ENCODE measurements at regions not wholly inside any gene's neighbourhood (a gene's known extent, or its start where the extent isn't known, plus 50 kb on each side); places are given as distances from the start of the nearest gene placed in this dataset.

- no peak for DNase-seq (ENCODE audit: low read depth in 1 of 2, low spot score in 2 of 2)
- no peak overlapping the region for H3K23ac ChIP-seq (ENCODE audit: insufficient read length)
- no peak overlapping the region for H2BK20ac ChIP-seq (ENCODE audit: low read length)
- no peaks in the 10 kb centered on the region for H3K9me3 ChIP-seq (ENCODE audit: insufficient read depth in 2 of 2, low read depth in 1 of 2, low read length in 1 of 2)
- no peaks in the 10 kb centered on the region for H3K27me3 ChIP-seq (replicated peaks in 1 of 4; ENCODE audit: control insufficient read depth in 3 of 4, extremely low read depth in 1 of 4, insufficient read depth in 3 of 4, low read length in 3 of 4)
- H2BK5ac ChIP-seq (ENCODE audit: low read depth, low read length), result no peak overlapping the region
- H4K8ac ChIP-seq (ENCODE audit: extremely low read depth, insufficient read depth, low read length), result no peak overlapping the region
- no peak overlapping the region for H3K56ac ChIP-seq (replicated peaks; ENCODE audit: insufficient read length, low read depth, low read length)
- no peak overlapping the region for H3K4me3 ChIP-seq (ENCODE audit: extremely low read depth in 1 of 4, insufficient read depth in 2 of 4, low read depth in 3 of 4, low read length in 4 of 4)
- H2BK15ac ChIP-seq (ENCODE audit: low read length), result no peak overlapping the region
- no peak overlapping the region for H4K91ac ChIP-seq (replicated peaks; ENCODE audit: insufficient read length, low read length)
- no peaks in the 10 kb centered on the region for H3K23me2 ChIP-seq (ENCODE audit: low read depth, low read length)
- no peak overlapping the region for H2BK120ac ChIP-seq (replicated peaks; ENCODE audit: low read depth, low read length)
- H2BK12ac ChIP-seq (ENCODE audit: low read depth, low read length), result no peak overlapping the region
- H3K79me2 ChIP-seq (ENCODE audit: control insufficient read depth in 1 of 2, insufficient read depth in 2 of 2, low read length in 2 of 2), result no peaks in the 10 kb centered on the region
- no peak overlapping the region for H4K5ac ChIP-seq (ENCODE audit: insufficient read length, low read depth, low read length)
- H4K20me1 ChIP-seq (replicated peaks in 1 of 2; ENCODE audit: control insufficient read depth in 1 of 2, insufficient read depth in 2 of 2, low read length in 2 of 2), result no peaks in the 10 kb centered on the region
- no peak overlapping the region for H2AK5ac ChIP-seq (ENCODE audit: low read depth, low read length)
- no peak overlapping the region for H2AFZ ChIP-seq (ENCODE audit: low read length)
- H3K14ac ChIP-seq (ENCODE audit: insufficient read length), result no peak overlapping the region
- no peak overlapping the region for H3K9ac ChIP-seq (replicated peaks in 1 of 4; ENCODE audit: extremely low read depth in 1 of 4, low read depth in 3 of 4, low read length in 3 of 4)
- H3K36me3 ChIP-seq (ENCODE audit: control insufficient read depth in 2 of 4, insufficient read depth in 4 of 4, low read length in 3 of 4), result no peaks in the 10 kb centered on the region
- no peak overlapping the region for H3K18ac ChIP-seq (ENCODE audit: extremely low read depth, low read length)
- H3K27ac ChIP-seq (ENCODE audit: low read depth, low read length), result no peak overlapping the region
- ChIA-PET CTCF (ENCODE audit: partially characterized antibody) (no interaction called here), POLR2A (ENCODE audit: partially characterized antibody) (no interaction called here)
- WGBS, 2 experiments (ENCODE audit: extremely low coverage in 1 of 2, insufficient coverage in 1 of 2, insufficient read length in 1 of 2, insufficient replicate concordance in 2 of 2, low coverage in 1 of 2, low lambda C conversion rate in 2 of 2, missing lambda C conversion rate in 1 of 2), result 83% methylated on average over 1 of the region's 1 CpG; no CpG with 5 or more reads in 1 of the 2 experiments
- H3K4me2 ChIP-seq (ENCODE audit: insufficient read depth in 1 of 2, low read depth in 2 of 2, low read length in 2 of 2), result no peak overlapping the region
- H3K79me1 ChIP-seq (ENCODE audit: low read depth, low read length), result no peaks in the 10 kb centered on the region
- H3K4ac ChIP-seq (replicated peaks; ENCODE audit: insufficient read length, low read depth, low read length), result no peak overlapping the region
- no peaks in the 10 kb centered on the region for H3K4me1 ChIP-seq (replicated peaks in 1 of 4; ENCODE audit: control insufficient read depth in 3 of 4, insufficient read depth in 4 of 4, low read length in 3 of 4)
- TF ChIP-seq SP1 (IDR thresholded peaks at IDR 0.05; ENCODE audit: low read depth, low read length) (no peak), ASH2L (IDR thresholded peaks at IDR 0.05; ENCODE audit: low read length) (no peak), NANOG (IDR thresholded peaks at IDR 0.05; ENCODE audit: insufficient read depth, low read depth, low read length, poor library complexity, severe bottlenecking) (no peak), FOSL1 (IDR thresholded peaks at IDR 0.05; ENCODE audit: insufficient read depth, low read depth, low read length) (no peak), TCF12 (IDR thresholded peaks at IDR 0.05; ENCODE audit: low read depth, low read length) (no peak), PHF8 (conservative IDR thresholded peaks at IDR 0.05; ENCODE audit: low read depth, low read length) (no peak)
- FAIRE-seq, result no peak
These were observed 468.5 kb upstream of the KCNMB2 start for GRCh38 chr3:178067721-178068120.
